Lung (tissue), 11 donors: ENCODE measurements at regions not wholly inside any gene's neighbourhood (a gene's known extent, or its start where the extent isn't known, plus 50 kb on each side); places are given as distances from the start of the nearest gene placed in this dataset.

Experiments
- ATAC-seq: fragments of 200-7000 bp; cut with Tn5 transposase; one replicate; pipeline ENCODE4 v1.9.1; 2020; ENCODE audit warnings: moderate number of reproducible peaks; ENCODE audit not compliant: insufficient read depth, low FRiP score
- DNase-seq, 3 donors: peaks; one replicate each; pipeline ENCODE4 v3.0.0-alpha.2; 2013 to 2017
- H3K27ac ChIP-seq, 2 donors: one replicate each; pipeline ENCODE4 v1.5.1; 2013; ENCODE audit warnings: mild to moderate bottlenecking in 2 of 2, moderate library complexity in 2 of 2, control low read depth in 1 of 2, inconsistent platforms in 1 of 2, low read depth in 1 of 2, low read length in 1 of 2
- H3K27me3 ChIP-seq, 3 donors: one replicate each; pipeline ENCODE4 v1.5.1; 2013; ENCODE audit warnings: low read length in 2 of 3; ENCODE audit not compliant: control insufficient read depth in 3 of 3, insufficient read depth in 3 of 3
- H3K36me3 ChIP-seq, 4 donors: one replicate each; pipeline ENCODE4 v1.5.1; 2013; ENCODE audit warnings: low read length in 4 of 4, mild to moderate bottlenecking in 1 of 4, moderate library complexity in 1 of 4; ENCODE audit not compliant: control insufficient read depth in 4 of 4, insufficient read depth in 4 of 4
- H3K4me1 ChIP-seq, 5 donors: one replicate each; pipeline ENCODE4 v1.5.1; 2013; ENCODE audit warnings: low read length in 5 of 5, mild to moderate bottlenecking in 2 of 5, moderate library complexity in 1 of 5; ENCODE audit not compliant: control insufficient read depth in 5 of 5, insufficient read depth in 5 of 5
- H3K4me3 ChIP-seq: one replicate; pipeline ENCODE4 v1.5.1; 2013; ENCODE audit warnings: mild to moderate bottlenecking, control low read depth, moderate library complexity
- H3K9ac ChIP-seq, 2 donors: one replicate each; pipeline ENCODE4 v1.5.1; 2013; ENCODE audit warnings: low read length in 2 of 2, control low read depth in 1 of 2; ENCODE audit not compliant: insufficient read depth in 1 of 2
- H3K9me3 ChIP-seq, 4 donors: one replicate each; pipeline ENCODE4 v1.5.1; 2013; ENCODE audit warnings: low read length in 3 of 4, mild to moderate bottlenecking in 1 of 4, moderate library complexity in 1 of 4; ENCODE audit not compliant: control insufficient read depth in 4 of 4, insufficient read depth in 3 of 4
- WGBS, 2 donors: extraction: QIAGEN DNeasy Blood & Tissue Kit; methylation state at CpG; one replicate each; pipeline ENCODE4 v1.1.7; 2013; 5-methylcytosine and 5-hydroxymethylcytosine counted together
- TF ChIP-seq, protein P1 (sequence below): IDR thresholded peaks from 2 replicates; pipeline ENCODE4 v1.5.1; 2012; ENCODE audit warnings: mild to moderate bottlenecking; ENCODE audit errors: control extremely low read depth, extremely low read depth
- donor health status: control.
- donor health status: control.
- donor health status: Bipolar disorder and iron deficiency.
- donor health status: healthy.
- donor health status: DM: yes; HTN: yes; CAD: no.

DNA sequence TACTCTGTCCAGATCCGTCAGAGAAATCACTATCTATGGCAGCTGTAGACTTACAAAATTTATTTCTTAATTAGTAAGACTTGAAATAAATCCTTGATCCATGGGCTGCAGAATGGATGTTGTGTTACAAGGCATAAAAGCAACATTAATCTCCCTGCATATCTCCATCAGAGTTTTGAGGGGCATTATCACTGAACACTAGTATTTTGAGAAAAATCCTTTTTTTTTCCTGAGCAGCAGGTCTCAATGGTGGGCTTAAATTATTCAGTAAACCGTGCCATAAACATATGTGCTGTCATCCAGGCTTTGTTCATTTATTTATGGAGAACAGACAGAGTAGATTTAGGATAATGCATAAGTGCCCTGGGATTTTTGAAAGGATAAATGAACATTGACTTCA is 457.9 kb upstream of the CTSO start:
- WGBS, 2 donors, result 74 to 77% methylated on average over 2 of the region's 2 CpGs

DNA sequence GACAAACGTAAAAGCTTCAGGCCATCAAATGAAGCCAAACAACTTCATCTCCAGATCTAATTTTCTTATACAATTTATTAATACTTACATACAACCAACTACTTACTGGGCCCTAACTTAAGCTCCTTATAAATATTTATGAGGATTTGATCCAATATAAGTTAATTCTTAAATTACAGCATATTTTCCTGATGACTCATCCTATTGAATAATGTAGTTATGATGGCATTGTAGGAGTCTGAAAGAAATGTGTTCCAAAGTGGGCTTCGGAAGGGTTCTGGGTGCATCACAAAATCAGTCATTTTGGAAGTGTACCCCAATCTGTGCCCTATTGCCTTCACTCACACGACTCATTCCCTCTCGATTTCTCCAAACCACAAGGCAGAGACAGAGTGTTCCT is 455.1 kb upstream of the CTSO start:
- no peak overlapping the region for H3K27ac ChIP-seq
- WGBS, 2 donors, result 91 to 92% methylated on average over 4 of the region's 4 CpGs
- no peak overlapping the region for H3K9ac ChIP-seq
- no peak overlapping the region for H3K4me3 ChIP-seq
- H3K36me3 ChIP-seq, result no peaks in the 10 kb centered on the region
- H3K9me3 ChIP-seq, result peaks cover 0 to 4% (median 1%) of the 10 kb centered on the region in 4 donors
- no peaks in the 10 kb centered on the region for H3K27me3 ChIP-seq
- TF ChIP-seq, protein P1, sequence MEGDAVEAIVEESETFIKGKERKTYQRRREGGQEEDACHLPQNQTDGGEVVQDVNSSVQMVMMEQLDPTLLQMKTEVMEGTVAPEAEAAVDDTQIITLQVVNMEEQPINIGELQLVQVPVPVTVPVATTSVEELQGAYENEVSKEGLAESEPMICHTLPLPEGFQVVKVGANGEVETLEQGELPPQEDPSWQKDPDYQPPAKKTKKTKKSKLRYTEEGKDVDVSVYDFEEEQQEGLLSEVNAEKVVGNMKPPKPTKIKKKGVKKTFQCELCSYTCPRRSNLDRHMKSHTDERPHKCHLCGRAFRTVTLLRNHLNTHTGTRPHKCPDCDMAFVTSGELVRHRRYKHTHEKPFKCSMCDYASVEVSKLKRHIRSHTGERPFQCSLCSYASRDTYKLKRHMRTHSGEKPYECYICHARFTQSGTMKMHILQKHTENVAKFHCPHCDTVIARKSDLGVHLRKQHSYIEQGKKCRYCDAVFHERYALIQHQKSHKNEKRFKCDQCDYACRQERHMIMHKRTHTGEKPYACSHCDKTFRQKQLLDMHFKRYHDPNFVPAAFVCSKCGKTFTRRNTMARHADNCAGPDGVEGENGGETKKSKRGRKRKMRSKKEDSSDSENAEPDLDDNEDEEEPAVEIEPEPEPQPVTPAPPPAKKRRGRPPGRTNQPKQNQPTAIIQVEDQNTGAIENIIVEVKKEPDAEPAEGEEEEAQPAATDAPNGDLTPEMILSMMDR, result no peak
- DNase-seq (no peak), ATAC-seq (no peak)
- peaks cover 0 to 14% (median 3%) of the 10 kb centered on the region in 5 donors for H3K4me1 ChIP-seq

More for the DNA sequence above, 457.9 kb upstream of the CTSO start:
- H3K9ac ChIP-seq, result no peak overlapping the region
- no peaks in the 10 kb centered on the region for H3K9me3 ChIP-seq
- no peaks in the 10 kb centered on the region for H3K36me3 ChIP-seq
- DNase-seq (no peak), ATAC-seq (no peak)
- TF ChIP-seq, protein P1, result no peak
- no peaks in the 10 kb centered on the region for H3K27me3 ChIP-seq
- H3K4me3 ChIP-seq, result no peak overlapping the region
- H3K4me1 ChIP-seq, result peaks cover 0 to 28% (median 8%) of the 10 kb centered on the region in 5 donors
- H3K27ac ChIP-seq, result no peak overlapping the region

- Histone ChIP-seq H3K4me3 (no peak overlapping the region), H3K27me3 (no peaks in the 10 kb centered on the region), H3K27ac (no peak overlapping the region), H3K36me3 (no peaks in the 10 kb centered on the region), H3K4me1 (no peaks in the 10 kb centered on the region), H3K9ac (no peak overlapping the region), H3K9me3 (peaks cover 0 to 7% (median 3%) of the 10 kb centered on the region in 4 donors)
- TF ChIP-seq, protein P1, result no peak
- WGBS, 2 donors, result 60 to 61% methylated on average over 2 of the region's 2 CpGs
- DNase-seq (no peak), ATAC-seq (no peak)
These were observed 447.7 kb upstream of the CTSO start for GRCh38 chr4:156401371-156401770.

GRCh38 chr4:156396534-156396933 is 442.9 kb upstream of the CTSO start:
- DNase-seq, result no peak
- Histone ChIP-seq H3K27me3 (no peaks in the 10 kb centered on the region), H3K36me3 (no peaks in the 10 kb centered on the region), H3K4me1 (peaks cover 0 to under 1% (median 0%) of the 10 kb centered on the region in 5 donors), H3K4me3 (no peak overlapping the region), H3K27ac (no peak overlapping the region), H3K9ac (no peak overlapping the region), H3K9me3 (no peaks in the 10 kb centered on the region)
- 53 to 74% methylated on average over 2 of the region's 2 CpGs for WGBS, 2 donors
- no peak for ATAC-seq
- TF ChIP-seq, protein P1, result no peak
